Heart left ventricle (tissue), 13 donors: ENCODE measurements at regions not wholly inside any gene's neighbourhood (a gene's known extent, or its start where the extent isn't known, plus 50 kb on each side); places are given as distances from the start of the nearest gene placed in this dataset.

Source experiments
- CTCF ChIP-seq, 12 donors: fragments of 200-600 bp; sonication (generic) in 4 of 12; IDR thresholded peaks; one replicate each; pipeline versions ENCODE4 v1.5.0 to v1.8.0; 2018 to 2022; ENCODE audit warnings: antibody characterized with exemption in 12 of 12, mild to moderate bottlenecking in 5 of 12
- POLR2A ChIP-seq, 2 donors: fragments of 450-650 bp; IDR thresholded peaks; one replicate each; pipeline ENCODE4 v1.6.1; 2017; ENCODE audit warnings: antibody characterized with exemption in 2 of 2, mild to moderate bottlenecking in 2 of 2, moderate library complexity in 2 of 2
- donor health status: ischemic (EF 13 %, LVEDD 7.1; RV severe dilation, severe dysfunction).
- donor health status: DM: no; HTN: yes; CAD: no.
- donor health status: DM: no; HTN: no; CAD: no.
- donor health status: ischemic (EF 25% LVEDD 6.9; RV normal size, moderate dysfunction).
- donor health status: ischemic (EF 25% LVEDD 5.7; RV mildly dilated, moderate dysfunction).
- donor health status: ischemic (EF 35%, LVEDD 5.7; RV mildly dilated, moderate dysfunction).
- donor health status: nonischemic (EF 11% LVEDD 7.7; RV severe dilation, severe dysfunction).
- donor health status: DM: yes; HTN: yes; CAD: no.
- donor health status: PGD.
- donor health status: ischemic (EF 29% LVEDD 5.4; RV normal size, mild dysfunction).
- donor health status: nonischemic (EF 23%, LVEDD 6.1; RV moderate dilation, normal function).

DNA sequence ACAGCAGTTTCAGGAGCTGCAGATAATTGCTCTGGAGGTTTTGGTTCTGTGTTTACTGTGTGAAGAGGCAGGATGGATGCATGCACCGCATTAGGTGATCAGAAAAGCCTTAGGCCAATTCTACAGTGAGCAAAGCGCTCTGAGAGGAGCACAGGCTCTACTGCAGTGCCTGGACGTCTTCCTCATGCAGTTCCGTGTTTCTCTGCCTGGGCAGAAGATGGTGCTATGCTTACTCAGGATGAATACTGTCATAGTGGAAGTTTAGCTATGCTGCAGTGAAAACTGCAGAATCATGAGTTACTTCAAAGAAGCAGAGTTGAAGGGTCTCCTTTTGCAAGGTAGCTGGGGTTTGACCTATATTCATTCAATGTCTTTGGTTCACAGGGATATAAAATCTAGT lies 1012.4 kb downstream of the KCNJ18 start:
- TF ChIP-seq CTCF (IDR thresholded peaks at IDR 0.05) (no peak), POLR2A (IDR thresholded peaks at IDR 0.05) (no peak)
